Thyroid gland (tissue), 4 donors: ENCODE measurements at regions not wholly inside any gene's neighbourhood (a gene's known extent, or its start where the extent isn't known, plus 50 kb on each side); places are given as distances from the start of the nearest gene placed in this dataset.

Source experiments
- CTCF ChIP-seq, 6 experiments: fragments of 200-600 bp in 3 of 6; fragments of 450-650 bp in 3 of 6; sonication (generic) in 3 of 6; IDR thresholded peaks; one replicate each; pipeline ENCODE4 v1.5.1; 2016 to 2019; ENCODE audit warnings: antibody characterized with exemption in 6 of 6, mild to moderate bottlenecking in 2 of 6, inconsistent platforms in 1 of 6, moderate library complexity in 1 of 6
- POLR2A ChIP-seq, 2 donors: fragments of 450-650 bp; IDR thresholded peaks; one replicate each; pipeline ENCODE4 v1.6.1; 2017; ENCODE audit warnings: antibody characterized with exemption in 2 of 2, mild to moderate bottlenecking in 2 of 2, moderate library complexity in 1 of 2

GRCh38 chr3:59631482-59631881, 581.7 kb upstream of the CFAP20DC start:
- TF ChIP-seq CTCF (IDR thresholded peaks at IDR 0.05) (no peak), POLR2A (IDR thresholded peaks at IDR 0.05) (no peak)
